WTC11 (cell line): ENCODE measurements at regions not wholly inside any gene's neighbourhood (a gene's known extent, or its start where the extent isn't known, plus 50 kb on each side); places are given as distances from the start of the nearest gene placed in this dataset.
A peak's percentile ranks its signal among the peaks of the same experiment; 100 is the strongest.

ENCODE experiments used
- ATAC-seq: fragments of 200-7000 bp; cut with Tn5 transposase; 2 replicates; pipeline ENCODE4 v1.10.0; 2021; ENCODE audit warnings: mild to moderate bottlenecking, moderate library complexity
- CTCF ChIA-PET: fragments of 300-600 bp; sonication (Branson Sonifier 250); formaldehyde crosslinking; loops from one replicate; lab custom pipeline; 2021; ENCODE audit warnings: antibody characterized with exemption; lab: Charles Lee
- POLR2A ChIA-PET: fragments of 350-600 bp; sonication (Branson Sonifier 250); formaldehyde crosslinking; loops from one replicate; lab custom pipeline; 2021; ENCODE audit warnings: antibody characterized with exemption; lab: Charles Lee
- DNase-seq: peaks from one replicate; pipeline ENCODE4 v3.0.0; 2021; ENCODE audit warnings: low spot score
- H3K27ac Mint-ChIP-seq: 2 replicates; pipeline ENCODE4 v1.8.0; 2021; ENCODE audit warnings: mixed read lengths
- H3K27me3 Mint-ChIP-seq: 2 replicates; pipeline ENCODE4 v1.8.0; 2021; ENCODE audit warnings: low read depth, mild to moderate bottlenecking, moderate library complexity, mixed read lengths
- H3K36me3 Mint-ChIP-seq: 2 replicates; pipeline ENCODE4 v1.8.0; 2021; ENCODE audit warnings: mixed read lengths
- H3K4me1 Mint-ChIP-seq: 2 replicates; pipeline ENCODE4 v1.8.0; 2022; ENCODE audit warnings: mixed read lengths
- H3K4me3 Mint-ChIP-seq: 2 replicates; pipeline ENCODE4 v1.8.0; 2021; ENCODE audit warnings: mild to moderate bottlenecking, moderate library complexity, mixed read lengths
- H3K9me3 Mint-ChIP-seq: 2 replicates; pipeline ENCODE4 v1.8.0; 2021; ENCODE audit warnings: mixed read lengths
- FOXJ3 ChIP-seq: sonication (generic); formaldehyde crosslinking; IDR thresholded peaks from 2 replicates; pipeline ENCODE4 v1.9.0; 2021; ENCODE audit warnings: missing genetic modification reagents, mild to moderate bottlenecking, borderline replicate concordance
- FOXP1 ChIP-seq: sonication (generic); formaldehyde crosslinking; IDR thresholded peaks from 2 replicates; pipeline ENCODE4 v1.8.0; 2022; ENCODE audit warnings: missing genetic modification reagents, mild to moderate bottlenecking, moderate library complexity, borderline replicate concordance
- MYBL2 ChIP-seq: sonication (generic); formaldehyde crosslinking; IDR thresholded peaks from 2 replicates; pipeline ENCODE4 v1.8.1; 2023; ENCODE audit warnings: mild to moderate bottlenecking, moderate library complexity, missing genetic modification reagents
- NFE2L1 ChIP-seq: sonication (generic); formaldehyde crosslinking; IDR thresholded peaks from 2 replicates; pipeline ENCODE4 v1.8.1; 2023; ENCODE audit warnings: missing genetic modification reagents
- TCF7 ChIP-seq: sonication (generic); formaldehyde crosslinking; IDR thresholded peaks from 2 replicates; pipeline ENCODE4 v1.8.0; 2022; ENCODE audit warnings: mild to moderate bottlenecking, low read depth, missing genetic modification reagents, moderate library complexity
- TEAD1 ChIP-seq: sonication (generic); formaldehyde crosslinking; IDR thresholded peaks from 2 replicates; pipeline ENCODE4 v1.8.0; 2022; ENCODE audit warnings: mild to moderate bottlenecking, missing genetic modification reagents
- ZBTB21 ChIP-seq: sonication (generic); formaldehyde crosslinking; IDR thresholded peaks from 2 replicates; pipeline ENCODE4 v1.8.1; 2023; ENCODE audit warnings: mild to moderate bottlenecking, missing genetic modification reagents, borderline replicate concordance
- ZNF121 ChIP-seq: sonication (generic); formaldehyde crosslinking; IDR thresholded peaks from 2 replicates; pipeline ENCODE4 v1.8.0; 2023; ENCODE audit warnings: missing genetic modification reagents
- ZNF138 ChIP-seq: sonication (generic); formaldehyde crosslinking; conservative IDR thresholded peaks from 2 replicates; pipeline ENCODE4 v1.8.1; 2022; ENCODE audit warnings: mild to moderate bottlenecking, moderate library complexity, missing genetic modification reagents
- ZNF219 ChIP-seq: sonication (generic); formaldehyde crosslinking; IDR thresholded peaks from 2 replicates; pipeline ENCODE4 v1.8.0; 2023; ENCODE audit warnings: missing genetic modification reagents, mild to moderate bottlenecking, borderline replicate concordance
- ZNF416 ChIP-seq: fragments of 250-450 bp; sonication (Bioruptor Pico); IDR thresholded peaks from 2 replicates; pipeline ENCODE4 v1.9.0; 2021; ENCODE audit warnings: mild to moderate bottlenecking, inconsistent platforms
- ZNF671 ChIP-seq: fragments of 250-450 bp; sonication (Bioruptor Pico); IDR thresholded peaks from 2 replicates; pipeline ENCODE4 v1.8.0; 2021; ENCODE audit warnings: mild to moderate bottlenecking
- TF ChIP-seq, protein P1 (sequence below): sonication (generic); formaldehyde crosslinking; IDR thresholded peaks from 2 replicates; pipeline ENCODE4 v1.8.1; 2022; ENCODE audit warnings: low read depth, mild to moderate bottlenecking, moderate library complexity, missing genetic modification reagents, borderline replicate concordance
- TF ChIP-seq, protein P2 (sequence below): sonication (generic); formaldehyde crosslinking; conservative IDR thresholded peaks from 2 replicates; pipeline ENCODE4 v1.8.1; 2022; ENCODE audit warnings: mild to moderate bottlenecking, missing genetic modification reagents
- TF ChIP-seq, protein P3 (sequence below): fragments of 250-450 bp; sonication (Bioruptor Pico); IDR thresholded peaks from 2 replicates; pipeline ENCODE4 v1.9.0; 2021; ENCODE audit warnings: mild to moderate bottlenecking, borderline replicate concordance
- TF ChIP-seq, protein P4 (sequence below): sonication (generic); formaldehyde crosslinking; IDR thresholded peaks from 2 replicates; pipeline ENCODE4 v1.8.1; 2023; ENCODE audit warnings: mild to moderate bottlenecking, missing genetic modification reagents, borderline replicate concordance

DNA sequence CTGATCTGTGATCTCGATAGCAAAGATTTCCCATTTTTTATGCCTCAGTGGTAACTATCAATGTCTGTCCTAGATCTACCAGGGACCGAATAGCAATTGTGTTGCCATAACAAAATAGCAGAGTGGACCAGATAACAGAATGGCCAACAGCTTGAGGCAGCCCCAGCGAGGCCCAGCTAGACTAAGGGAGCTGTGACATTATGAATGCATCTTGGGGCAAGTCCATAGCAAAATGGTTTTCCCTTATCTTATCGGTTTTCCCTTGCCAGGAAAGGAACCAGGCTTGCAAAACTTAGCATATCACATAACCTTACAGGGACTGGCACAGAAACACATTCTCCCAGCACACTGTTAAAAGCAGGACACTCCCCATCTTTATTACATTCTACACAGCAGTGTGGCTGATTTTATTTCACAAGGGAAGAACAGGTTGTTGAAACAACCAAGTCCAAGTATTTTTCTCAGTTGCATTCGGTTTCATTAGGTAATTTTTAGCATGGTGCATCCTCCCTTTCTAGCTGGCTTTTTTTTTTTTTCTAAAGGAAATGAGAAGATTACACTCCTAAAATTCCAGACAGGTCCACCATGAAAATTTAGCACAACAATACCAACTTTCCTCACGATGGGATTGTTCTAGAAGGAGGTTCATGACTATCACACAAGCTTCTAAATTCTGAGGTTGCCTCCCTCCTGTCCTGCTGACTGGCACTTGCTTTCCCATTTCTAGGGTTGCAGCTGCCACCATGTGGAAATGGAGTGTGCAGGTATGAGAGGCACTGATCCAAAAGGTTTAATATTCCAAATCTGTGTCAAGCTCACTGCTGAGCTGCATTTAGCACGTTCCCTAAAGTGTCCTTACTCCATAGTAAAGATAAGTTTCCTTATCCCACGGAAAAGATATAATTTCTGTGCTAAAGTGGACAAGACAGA, 97.0 kb upstream of the SLC35G4 start:
- H3K36me3 Mint-ChIP-seq, result no peaks in the 10 kb centered on the region
- no peak overlapping the region for H3K27ac Mint-ChIP-seq
- ATAC-seq (peak; percentile 48; the same call in 1 of the 2 replicates), DNase-seq (no peak)
- ChIA-PET CTCF (interaction anchor here (1.0 to 2.1 kb wide), 7 partner anchors 11 to 321 kb away, joined by 3 to 17 read pairs (median 4); no protein-coding TSS in a partner anchor), POLR2A (no interaction called here)
- no peaks in the 10 kb centered on the region for H3K9me3 Mint-ChIP-seq
- no peaks in the 10 kb centered on the region for H3K27me3 Mint-ChIP-seq
- no peak overlapping the region for H3K4me3 Mint-ChIP-seq
- TF ChIP-seq ZNF219 (CRISPR knock-in tag) (no peak), FOXP1 (CRISPR knock-in tag) (no peak), ZBTB21 (CRISPR knock-in tag) (no peak), ZNF671 (CRISPR knock-in tag) (no peak), ZNF416 (CRISPR knock-in tag) (no peak), FOXJ3 (CRISPR knock-in tag) (no peak)
- TF ChIP-seq, protein P1, sequence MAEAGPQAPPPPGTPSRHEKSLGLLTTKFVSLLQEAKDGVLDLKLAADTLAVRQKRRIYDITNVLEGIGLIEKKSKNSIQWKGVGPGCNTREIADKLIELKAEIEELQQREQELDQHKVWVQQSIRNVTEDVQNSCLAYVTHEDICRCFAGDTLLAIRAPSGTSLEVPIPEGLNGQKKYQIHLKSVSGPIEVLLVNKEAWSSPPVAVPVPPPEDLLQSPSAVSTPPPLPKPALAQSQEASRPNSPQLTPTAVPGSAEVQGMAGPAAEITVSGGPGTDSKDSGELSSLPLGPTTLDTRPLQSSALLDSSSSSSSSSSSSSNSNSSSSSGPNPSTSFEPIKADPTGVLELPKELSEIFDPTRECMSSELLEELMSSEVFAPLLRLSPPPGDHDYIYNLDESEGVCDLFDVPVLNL (CRISPR knock-in tag), result no peak
- TF ChIP-seq, protein P2, sequence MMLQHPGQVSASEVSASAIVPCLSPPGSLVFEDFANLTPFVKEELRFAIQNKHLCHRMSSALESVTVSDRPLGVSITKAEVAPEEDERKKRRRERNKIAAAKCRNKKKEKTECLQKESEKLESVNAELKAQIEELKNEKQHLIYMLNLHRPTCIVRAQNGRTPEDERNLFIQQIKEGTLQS (CRISPR knock-in tag), result no peak
- TF ChIP-seq, all 79 proteins: peak for 0
- H3K4me1 Mint-ChIP-seq, result peaks cover 4% of the 10 kb centered on the region; the same call in 1 of the 2 replicates

GRCh38 chr18:11511434-11512095, 97.8 kb upstream of the SLC35G4 start:
- Mint-ChIP-seq H3K27me3 (no peaks in the 10 kb centered on the region), H3K4me3 (no peak overlapping the region), H3K36me3 (no peaks in the 10 kb centered on the region), H3K27ac (no peak overlapping the region), H3K4me1 (peaks cover 4% of the 10 kb centered on the region; the same call in 1 of the 2 replicates), H3K9me3 (no peaks in the 10 kb centered on the region)
- ChIA-PET CTCF (interaction anchor here (1.0 to 2.1 kb wide), 5 partner anchors 10 to 320 kb away, joined by 3 to 17 read pairs (median 3); no protein-coding TSS in a partner anchor), POLR2A (no interaction called here)
- ATAC-seq, result no peak
- no peak for TF ChIP-seq ZNF121 (CRISPR knock-in tag)
- TF ChIP-seq, protein P3, sequence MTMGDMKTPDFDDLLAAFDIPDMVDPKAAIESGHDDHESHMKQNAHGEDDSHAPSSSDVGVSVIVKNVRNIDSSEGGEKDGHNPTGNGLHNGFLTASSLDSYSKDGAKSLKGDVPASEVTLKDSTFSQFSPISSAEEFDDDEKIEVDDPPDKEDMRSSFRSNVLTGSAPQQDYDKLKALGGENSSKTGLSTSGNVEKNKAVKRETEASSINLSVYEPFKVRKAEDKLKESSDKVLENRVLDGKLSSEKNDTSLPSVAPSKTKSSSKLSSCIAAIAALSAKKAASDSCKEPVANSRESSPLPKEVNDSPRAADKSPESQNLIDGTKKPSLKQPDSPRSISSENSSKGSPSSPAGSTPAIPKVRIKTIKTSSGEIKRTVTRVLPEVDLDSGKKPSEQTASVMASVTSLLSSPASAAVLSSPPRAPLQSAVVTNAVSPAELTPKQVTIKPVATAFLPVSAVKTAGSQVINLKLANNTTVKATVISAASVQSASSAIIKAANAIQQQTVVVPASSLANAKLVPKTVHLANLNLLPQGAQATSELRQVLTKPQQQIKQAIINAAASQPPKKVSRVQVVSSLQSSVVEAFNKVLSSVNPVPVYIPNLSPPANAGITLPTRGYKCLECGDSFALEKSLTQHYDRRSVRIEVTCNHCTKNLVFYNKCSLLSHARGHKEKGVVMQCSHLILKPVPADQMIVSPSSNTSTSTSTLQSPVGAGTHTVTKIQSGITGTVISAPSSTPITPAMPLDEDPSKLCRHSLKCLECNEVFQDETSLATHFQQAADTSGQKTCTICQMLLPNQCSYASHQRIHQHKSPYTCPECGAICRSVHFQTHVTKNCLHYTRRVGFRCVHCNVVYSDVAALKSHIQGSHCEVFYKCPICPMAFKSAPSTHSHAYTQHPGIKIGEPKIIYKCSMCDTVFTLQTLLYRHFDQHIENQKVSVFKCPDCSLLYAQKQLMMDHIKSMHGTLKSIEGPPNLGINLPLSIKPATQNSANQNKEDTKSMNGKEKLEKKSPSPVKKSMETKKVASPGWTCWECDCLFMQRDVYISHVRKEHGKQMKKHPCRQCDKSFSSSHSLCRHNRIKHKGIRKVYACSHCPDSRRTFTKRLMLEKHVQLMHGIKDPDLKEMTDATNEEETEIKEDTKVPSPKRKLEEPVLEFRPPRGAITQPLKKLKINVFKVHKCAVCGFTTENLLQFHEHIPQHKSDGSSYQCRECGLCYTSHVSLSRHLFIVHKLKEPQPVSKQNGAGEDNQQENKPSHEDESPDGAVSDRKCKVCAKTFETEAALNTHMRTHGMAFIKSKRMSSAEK (CRISPR knock-in tag), result no peak
- TF ChIP-seq TCF7 (CRISPR knock-in tag), result no peak
- TF ChIP-seq MYBL2 (CRISPR knock-in tag), result no peak
- TF ChIP-seq, protein P4, sequence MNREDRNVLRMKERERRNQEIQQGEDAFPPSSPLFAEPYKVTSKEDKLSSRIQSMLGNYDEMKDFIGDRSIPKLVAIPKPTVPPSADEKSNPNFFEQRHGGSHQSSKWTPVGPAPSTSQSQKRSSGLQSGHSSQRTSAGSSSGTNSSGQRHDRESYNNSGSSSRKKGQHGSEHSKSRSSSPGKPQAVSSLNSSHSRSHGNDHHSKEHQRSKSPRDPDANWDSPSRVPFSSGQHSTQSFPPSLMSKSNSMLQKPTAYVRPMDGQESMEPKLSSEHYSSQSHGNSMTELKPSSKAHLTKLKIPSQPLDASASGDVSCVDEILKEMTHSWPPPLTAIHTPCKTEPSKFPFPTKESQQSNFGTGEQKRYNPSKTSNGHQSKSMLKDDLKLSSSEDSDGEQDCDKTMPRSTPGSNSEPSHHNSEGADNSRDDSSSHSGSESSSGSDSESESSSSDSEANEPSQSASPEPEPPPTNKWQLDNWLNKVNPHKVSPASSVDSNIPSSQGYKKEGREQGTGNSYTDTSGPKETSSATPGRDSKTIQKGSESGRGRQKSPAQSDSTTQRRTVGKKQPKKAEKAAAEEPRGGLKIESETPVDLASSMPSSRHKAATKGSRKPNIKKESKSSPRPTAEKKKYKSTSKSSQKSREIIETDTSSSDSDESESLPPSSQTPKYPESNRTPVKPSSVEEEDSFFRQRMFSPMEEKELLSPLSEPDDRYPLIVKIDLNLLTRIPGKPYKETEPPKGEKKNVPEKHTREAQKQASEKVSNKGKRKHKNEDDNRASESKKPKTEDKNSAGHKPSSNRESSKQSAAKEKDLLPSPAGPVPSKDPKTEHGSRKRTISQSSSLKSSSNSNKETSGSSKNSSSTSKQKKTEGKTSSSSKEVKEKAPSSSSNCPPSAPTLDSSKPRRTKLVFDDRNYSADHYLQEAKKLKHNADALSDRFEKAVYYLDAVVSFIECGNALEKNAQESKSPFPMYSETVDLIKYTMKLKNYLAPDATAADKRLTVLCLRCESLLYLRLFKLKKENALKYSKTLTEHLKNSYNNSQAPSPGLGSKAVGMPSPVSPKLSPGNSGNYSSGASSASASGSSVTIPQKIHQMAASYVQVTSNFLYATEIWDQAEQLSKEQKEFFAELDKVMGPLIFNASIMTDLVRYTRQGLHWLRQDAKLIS (CRISPR knock-in tag), result no peak
- no peak for TF ChIP-seq NFE2L1 (CRISPR knock-in tag)
- TF ChIP-seq ZNF138 (CRISPR knock-in tag), result no peak
- no peak for TF ChIP-seq TEAD1 (CRISPR knock-in tag)
- DNase-seq, result no peak
